MV-4-11 (cell line): ENCODE measurements at regions not wholly inside any gene's neighbourhood (a gene's known extent, or its start where the extent isn't known, plus 50 kb on each side); places are given as distances from the start of the nearest gene placed in this dataset.

ENCODE experiments used
- DNase-seq: peaks from one replicate; lab custom pipeline; 2025; lab: John Stamatoyannopoulos, UW

- no peak for DNase-seq
Observed at GRCh38 chr15:62840526-62841268, 201.8 kb upstream of the TPM1 start.

GRCh38 chr15:62841269-62841628, 201.3 kb upstream of the TPM1 start:
- no peak for DNase-seq

DNA sequence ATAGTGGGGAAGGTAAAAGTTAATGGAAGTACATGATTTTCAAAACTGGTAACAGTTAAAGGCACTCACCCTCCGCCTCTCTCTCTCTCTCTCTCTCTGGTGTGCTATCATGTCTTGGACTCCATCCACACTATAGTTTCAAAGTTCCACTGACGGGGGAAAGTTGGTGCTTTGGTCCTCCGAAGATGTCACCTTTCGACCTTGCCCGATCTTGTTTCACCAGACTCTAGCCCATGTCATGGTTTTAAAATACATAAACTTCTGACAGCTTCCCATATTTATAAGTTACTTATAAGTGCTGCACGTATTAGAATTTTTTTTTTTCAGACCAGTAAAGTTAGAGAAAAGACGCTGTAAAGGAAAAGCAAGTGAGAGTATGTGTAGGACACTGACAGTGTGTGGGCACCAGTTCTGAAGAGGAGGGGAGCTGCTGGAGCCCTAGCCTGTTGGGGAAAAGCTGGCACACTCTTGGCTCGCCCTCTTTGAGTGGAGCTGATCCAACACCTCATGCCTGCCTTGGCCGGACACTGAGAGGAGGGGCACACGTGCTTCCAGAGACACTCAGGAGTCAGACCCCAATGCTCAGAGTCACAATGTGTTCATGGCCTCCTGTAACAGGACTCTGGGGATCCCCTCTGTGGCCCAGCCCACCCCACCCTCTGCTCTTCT, 200.5 kb upstream of the TPM1 start:
- DNase-seq = no peak

DNA sequence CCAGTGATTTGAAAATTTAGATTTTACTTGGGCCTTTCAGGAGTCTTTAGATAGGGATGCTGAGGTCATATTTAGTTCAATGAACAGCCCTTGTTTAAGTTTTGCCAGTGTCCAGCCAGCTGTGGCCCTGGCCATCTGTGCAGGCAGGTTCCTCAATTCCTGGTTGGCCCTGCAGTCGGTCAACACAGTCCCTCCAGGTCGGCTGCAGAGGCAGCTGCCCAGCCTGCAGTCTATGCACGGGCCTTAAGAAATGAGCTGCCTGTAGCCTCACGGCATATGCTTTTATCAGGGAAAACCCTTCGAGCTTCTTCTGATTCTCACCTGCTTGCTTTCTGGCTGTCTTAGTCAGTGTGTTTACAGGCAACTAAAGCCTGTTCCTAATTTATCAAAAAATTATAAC, 199.2 kb upstream of the TPM1 start:
- DNase-seq = no peak

- no peak for DNase-seq
Observed at GRCh38 chr15:62844564-62845240, 197.8 kb upstream of the TPM1 start.

- DNase-seq = no peak
Observed at GRCh38 chr15:62845241-62846126, 197.1 kb upstream of the TPM1 start.

- no peak for DNase-seq
Observed at GRCh38 chr15:62846131-62846804, 196.3 kb upstream of the TPM1 start.

DNA sequence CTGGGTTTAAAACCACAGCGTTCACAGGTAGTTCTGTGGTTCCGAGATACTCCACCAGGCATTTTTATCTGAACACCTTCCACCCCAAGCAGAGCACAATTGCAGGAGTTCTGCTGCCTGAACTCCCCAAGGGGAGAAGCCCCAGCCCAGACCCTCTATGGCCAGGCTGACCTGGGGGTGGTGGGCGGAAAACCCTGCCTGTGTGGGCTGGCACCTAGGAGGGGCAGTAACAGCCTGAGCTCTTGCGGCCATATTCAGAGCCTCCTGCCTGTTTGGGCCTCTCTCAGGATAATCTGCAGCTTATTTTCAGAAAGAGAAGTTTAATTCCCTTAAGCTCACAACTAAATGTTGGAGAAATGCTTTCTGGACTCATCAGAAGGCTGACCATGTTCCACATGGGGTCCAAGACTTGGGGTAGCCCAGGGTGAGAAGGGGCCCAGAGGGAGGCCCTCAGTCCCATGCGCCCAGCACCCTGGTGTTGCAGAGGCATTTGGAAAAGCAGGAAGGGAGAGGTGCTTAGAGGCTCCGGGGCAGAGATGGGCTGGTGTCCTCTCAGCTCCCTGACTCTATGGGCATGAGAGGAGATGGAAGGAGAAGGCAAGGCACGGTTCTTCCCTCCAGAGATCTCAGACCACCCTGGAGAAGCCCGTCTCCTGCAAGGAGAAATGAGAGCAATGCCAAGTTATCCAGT, 195.6 kb upstream of the TPM1 start:
- DNase-seq = no peak

DNA sequence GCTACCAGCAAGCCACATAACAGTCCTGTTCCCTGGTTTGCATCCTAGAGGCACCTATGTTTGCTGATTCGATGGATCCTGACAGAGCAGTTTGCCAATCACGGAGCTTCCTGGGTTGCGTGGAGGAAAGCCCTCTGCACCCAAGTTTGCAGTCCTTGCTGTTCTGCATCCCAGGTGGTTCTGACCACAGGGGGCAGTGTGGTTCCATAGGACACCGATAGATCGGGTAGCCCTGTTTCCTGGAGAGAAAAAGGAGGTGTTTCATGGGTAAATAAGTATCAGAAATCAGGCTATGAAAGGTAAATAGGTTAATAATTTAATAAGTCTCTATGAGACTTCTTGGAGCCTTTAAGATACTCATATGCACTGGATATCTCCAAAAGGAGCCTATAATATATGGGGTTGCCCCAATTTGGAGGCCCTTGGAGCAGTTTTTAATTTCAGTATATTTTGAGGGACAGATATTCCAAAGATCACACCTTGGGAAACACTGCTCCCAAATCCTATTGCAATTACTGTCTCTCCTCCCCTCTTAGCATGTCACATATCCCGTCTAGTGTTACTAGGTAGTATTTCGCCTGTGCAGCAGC, 194.6 kb upstream of the TPM1 start:
- DNase-seq = peak; percentile 27

DNA sequence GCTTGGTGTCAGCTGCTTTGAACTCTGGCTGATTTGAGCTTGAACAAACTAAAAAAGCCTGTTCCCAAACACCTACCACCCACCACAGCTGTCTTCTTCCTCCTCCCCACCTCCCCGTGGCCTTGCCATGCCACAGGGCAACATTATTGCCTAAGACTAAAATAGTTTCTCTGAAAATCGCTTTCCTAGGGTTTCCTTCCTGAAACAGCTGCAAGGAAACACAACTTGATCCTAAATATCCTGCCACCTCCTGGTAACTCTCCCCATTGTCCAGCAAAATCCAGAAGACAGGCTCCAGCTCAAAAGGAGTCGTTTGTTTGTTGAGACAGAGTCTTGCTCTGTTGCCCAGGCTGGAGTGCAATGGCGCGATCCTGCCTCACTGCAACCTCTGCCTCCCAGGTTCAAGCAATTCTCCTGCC, 193.9 kb upstream of the TPM1 start:
- peak; percentile 31 for DNase-seq

DNA sequence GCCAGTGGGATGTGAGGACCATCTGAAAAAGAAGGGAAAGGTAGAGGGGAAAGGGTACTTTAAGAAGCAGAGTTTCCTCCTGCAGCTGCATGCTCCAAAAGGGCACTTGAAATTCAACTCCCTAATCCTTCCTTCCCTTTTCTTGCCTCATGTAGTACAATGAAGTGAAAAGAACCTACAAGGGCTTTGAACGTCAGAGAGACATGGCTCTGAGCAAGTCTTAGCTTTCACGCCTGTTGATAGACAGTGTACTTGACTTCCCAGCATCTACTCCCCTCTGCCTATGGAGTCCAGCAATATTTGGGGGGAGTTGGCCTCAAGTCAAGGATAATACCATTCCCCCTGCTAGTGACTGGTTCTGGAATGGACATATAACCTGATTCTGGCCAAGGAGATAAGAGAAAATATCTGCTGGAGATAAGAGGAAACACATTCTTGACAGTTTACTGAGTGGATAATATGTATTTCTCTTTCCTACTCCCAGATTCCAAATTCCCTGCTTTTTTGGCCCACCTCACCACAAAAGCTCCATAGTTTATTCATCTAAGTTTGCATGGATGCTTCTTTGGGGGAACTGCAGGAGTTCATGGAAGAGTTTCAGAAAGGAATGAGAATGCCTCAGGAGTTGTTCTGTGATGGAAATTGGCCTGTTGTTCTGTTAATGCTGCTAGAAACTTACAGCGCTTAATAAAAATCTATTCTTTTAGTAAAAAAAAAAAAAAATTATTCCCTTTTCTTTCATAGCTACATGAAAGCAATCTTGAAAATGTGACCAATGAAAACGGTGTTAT, 193.0 kb upstream of the TPM1 start:
- peak; percentile 70 for DNase-seq

DNA sequence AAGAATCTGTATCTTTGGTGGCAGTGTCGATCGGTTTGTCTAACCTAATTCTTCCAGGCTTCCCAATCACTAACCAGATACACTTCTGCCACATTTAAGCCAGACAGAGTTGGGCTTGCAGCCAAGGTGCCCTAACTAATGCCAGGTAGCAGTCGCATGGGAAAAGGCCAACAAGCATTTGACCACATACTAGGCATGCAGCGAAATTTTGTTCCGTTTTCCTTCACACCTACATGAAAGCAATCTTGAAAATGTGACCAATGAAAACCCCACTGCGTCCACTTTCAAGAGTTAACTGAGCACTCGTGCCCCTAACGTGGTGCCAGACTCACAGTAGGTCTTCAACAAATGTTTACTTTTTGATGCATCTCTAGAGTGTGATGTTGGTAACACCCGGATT, 192.2 kb upstream of the TPM1 start:
- DNase-seq = no peak

DNA sequence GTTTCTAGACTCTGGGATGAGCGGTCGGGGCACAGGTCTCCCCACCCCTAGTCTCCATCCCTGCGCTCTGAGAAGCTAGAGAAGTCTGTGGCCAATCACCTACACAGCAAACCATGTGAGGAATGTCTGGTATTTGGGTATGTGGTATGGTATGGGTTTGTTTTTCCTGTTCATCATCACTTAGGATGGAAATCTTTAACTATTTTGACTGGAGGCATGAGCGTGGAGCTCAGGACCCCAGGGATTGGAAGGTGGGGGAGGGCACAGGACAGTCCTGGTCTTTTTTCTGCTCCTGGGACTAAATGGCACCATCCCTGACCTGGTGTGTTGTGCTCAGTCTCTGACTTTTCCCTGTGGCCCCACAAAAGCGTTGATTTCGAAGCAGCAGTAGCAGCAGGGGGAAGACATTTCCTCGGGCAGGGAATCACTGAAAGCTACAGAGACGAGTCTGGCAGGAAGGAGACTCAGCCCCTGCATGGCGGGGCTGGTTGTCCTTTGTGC, 191.7 kb upstream of the TPM1 start:
- DNase-seq = no peak

- peak; percentile 78 for DNase-seq
Observed at GRCh38 chr15:62853114-62853840, 189.3 kb upstream of the TPM1 start.

- no peak for DNase-seq
Observed at GRCh38 chr15:62853841-62854225, 188.7 kb upstream of the TPM1 start.

GRCh38 chr15:62854420-62855084, 188.0 kb upstream of the TPM1 start:
- DNase-seq = no peak

- no peak for DNase-seq
Observed at GRCh38 chr15:62855085-62855476, 187.5 kb upstream of the TPM1 start.

- DNase-seq = no peak
Observed at GRCh38 chr15:62856466-62857246, 185.9 kb upstream of the TPM1 start.
